ENCODE measurements at regions not wholly inside any gene's neighbourhood (a gene's known extent, or its start where the extent isn't known, plus 50 kb on each side); places are given as distances from the start of the nearest gene placed in this dataset.
A peak's percentile ranks its signal among the peaks of the same experiment; 100 is the strongest.

DNA sequence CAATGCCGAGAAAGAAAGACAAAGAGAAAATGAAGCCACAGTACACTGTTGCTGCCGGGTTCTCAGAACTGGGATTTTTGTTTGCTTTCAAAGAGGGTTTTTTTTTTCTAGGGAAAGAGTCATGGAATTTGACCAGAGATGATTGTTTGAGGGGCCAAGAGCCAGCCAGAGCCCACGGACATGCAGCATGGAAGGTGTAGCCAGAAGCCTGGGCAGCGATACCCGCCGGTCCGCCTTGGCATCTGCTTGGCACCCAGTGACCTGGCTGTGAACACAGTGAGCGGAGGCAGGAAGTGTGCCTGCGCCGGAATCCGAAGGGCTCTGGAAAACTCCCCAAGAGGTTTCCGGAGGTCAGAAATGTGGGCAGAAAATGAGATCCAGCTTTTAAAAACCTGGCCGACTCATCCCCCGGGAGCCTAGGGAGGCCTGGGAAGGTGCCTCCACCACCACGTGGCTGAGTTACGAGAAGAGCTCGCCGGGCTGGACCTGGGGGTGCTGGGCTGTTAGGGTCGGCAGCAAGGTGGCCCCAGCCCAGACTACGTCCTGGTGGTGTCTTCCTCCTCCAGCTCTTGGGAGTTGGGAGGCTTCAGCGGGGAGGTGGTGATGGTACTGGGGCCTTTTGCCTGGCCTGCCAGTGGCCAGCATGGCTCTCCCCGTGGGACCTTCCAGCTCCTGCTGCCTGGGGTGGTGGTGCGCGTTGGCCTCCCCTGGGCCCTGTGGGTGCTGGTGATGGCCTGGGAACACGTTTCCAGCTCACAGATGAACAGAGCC lies 61.6 kb upstream of the PPARA start:
- Mint-ChIP-seq H3K27me3 (ENCODE audit: insufficient read depth, low read depth) (peaks cover 6% of the 10 kb centered on the region), H3K9me3 (no peaks in the 10 kb centered on the region), H3K4me1 (peaks cover 5% of the 10 kb centered on the region), H3K27ac (peak overlapping the region; percentile 85), H3K4me3 (peak overlapping the region; percentile 59), H3K36me3 (no peaks in the 10 kb centered on the region)
- no peaks in the 10 kb centered on the region for H3K27me3 ChIP-seq
- TF ChIP-seq EZH2phosphoT487 (IDR thresholded peaks at IDR 0.05) (no peak), CTCF (IDR thresholded peaks at IDR 0.05) (no peak), EZH2 (IDR thresholded peaks at IDR 0.05) (no peak)
- H2AFZ ChIP-seq (replicated peaks) = no peak overlapping the region
- H3K4me2 ChIP-seq = no peak overlapping the region
- H3K79me2 ChIP-seq (ENCODE audit: low read depth) = no peaks in the 10 kb centered on the region
- no peak overlapping the region for H3K27ac ChIP-seq
- no peaks in the 10 kb centered on the region for H3K9me3 ChIP-seq (ENCODE audit: low read depth)
- H4K20me1 ChIP-seq (ENCODE audit: low read depth) = no peaks in the 10 kb centered on the region
- no peaks in the 10 kb centered on the region for H3F3A ChIP-seq (ENCODE audit: low read depth)
- no peaks in the 10 kb centered on the region for H3K36me3 ChIP-seq
- no peak for DNase-seq (ENCODE audit: low spot score)
- H3K4me1 ChIP-seq = peaks cover 6% of the 10 kb centered on the region
- H3K9ac ChIP-seq = no peak overlapping the region
- no peak overlapping the region for H3K4me3 ChIP-seq

DNA sequence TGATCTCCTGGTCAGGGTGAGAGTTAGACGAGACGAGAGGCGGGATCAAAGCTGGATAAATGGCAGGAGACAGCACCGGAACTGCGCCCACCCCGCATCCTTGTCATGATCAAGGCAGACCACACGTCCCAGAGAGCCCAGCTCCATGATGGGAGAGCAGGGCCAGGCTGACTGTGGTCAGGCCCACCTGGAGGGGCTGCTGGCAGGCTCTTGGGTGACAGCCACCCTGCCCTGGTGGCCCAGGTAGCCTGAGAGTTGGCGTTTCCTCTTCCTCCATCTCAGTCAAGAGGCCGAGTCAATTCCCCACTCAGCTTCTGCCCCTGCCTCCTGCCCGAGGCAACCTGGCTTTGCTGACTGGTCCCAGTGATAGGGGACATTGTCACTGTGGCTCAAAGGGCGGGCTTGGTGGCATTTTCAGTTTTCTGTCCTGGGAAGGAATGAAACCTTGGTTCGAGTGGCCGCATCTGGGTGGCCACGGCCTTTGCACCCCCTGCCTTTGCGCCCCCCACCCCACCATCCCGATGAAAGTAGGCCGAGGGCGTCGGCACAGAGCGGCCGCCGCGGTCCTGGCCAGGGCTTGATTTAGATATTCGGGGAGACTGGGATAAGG lies 60.8 kb upstream of the PPARA start:
- no peak overlapping the region for H3K4me3 ChIP-seq
- Mint-ChIP-seq H3K4me3 (no peak overlapping the region), H3K27ac (no peak overlapping the region), H3K36me3 (no peaks in the 10 kb centered on the region), H3K27me3 (ENCODE audit: insufficient read depth, low read depth) (peaks cover 6% of the 10 kb centered on the region), H3K4me1 (peaks cover 5% of the 10 kb centered on the region), H3K9me3 (no peaks in the 10 kb centered on the region)
- no peaks in the 10 kb centered on the region for H3K27me3 ChIP-seq
- no peak overlapping the region for H3K27ac ChIP-seq
- H3K79me2 ChIP-seq (ENCODE audit: low read depth) = no peaks in the 10 kb centered on the region
- no peak overlapping the region for H3K9ac ChIP-seq
- no peak overlapping the region for H3K4me2 ChIP-seq
- no peak overlapping the region for H2AFZ ChIP-seq (replicated peaks)
- DNase-seq (ENCODE audit: low spot score) = no peak
- H4K20me1 ChIP-seq (ENCODE audit: low read depth) = no peaks in the 10 kb centered on the region
- H3K9me3 ChIP-seq (ENCODE audit: low read depth) = no peaks in the 10 kb centered on the region
- H3K36me3 ChIP-seq = no peaks in the 10 kb centered on the region
- peaks cover 6% of the 10 kb centered on the region for H3K4me1 ChIP-seq
- no peaks in the 10 kb centered on the region for H3F3A ChIP-seq (ENCODE audit: low read depth)
- no peak for TF ChIP-seq CTCF (IDR thresholded peaks at IDR 0.05)
- no peak for TF ChIP-seq EZH2phosphoT487 (IDR thresholded peaks at IDR 0.05)
- TF ChIP-seq EZH2 (IDR thresholded peaks at IDR 0.05) = no peak

- Mint-ChIP-seq H3K4me1 (peaks cover 5% of the 10 kb centered on the region), H3K36me3 (no peaks in the 10 kb centered on the region), H3K9me3 (no peaks in the 10 kb centered on the region), H3K4me3 (peak overlapping the region; percentile 41), H3K27me3 (ENCODE audit: insufficient read depth, low read depth) (peaks cover 6% of the 10 kb centered on the region), H3K27ac (no peak overlapping the region)
- Histone ChIP-seq H3K9ac (no peak overlapping the region), H3K79me2 (ENCODE audit: low read depth) (no peaks in the 10 kb centered on the region), H3K27me3 (no peaks in the 10 kb centered on the region), H3K36me3 (no peaks in the 10 kb centered on the region), H4K20me1 (ENCODE audit: low read depth) (no peaks in the 10 kb centered on the region), H3K4me1 (peaks cover 6% of the 10 kb centered on the region), H2AFZ (replicated peaks) (no peak overlapping the region), H3K27ac (no peak overlapping the region), H3K4me3 (no peak overlapping the region), H3K9me3 (ENCODE audit: low read depth) (no peaks in the 10 kb centered on the region), H3F3A (ENCODE audit: low read depth) (no peaks in the 10 kb centered on the region), H3K4me2 (no peak overlapping the region)
- DNase-seq (ENCODE audit: low spot score) = no peak
- TF ChIP-seq CTCF (IDR thresholded peaks at IDR 0.05) (no peak), EZH2phosphoT487 (IDR thresholded peaks at IDR 0.05) (no peak), EZH2 (IDR thresholded peaks at IDR 0.05) (no peak)
These were observed 60.2 kb upstream of the PPARA start for GRCh38 chr22:46090036-46090591.
